ENCODE measurements at regions not wholly inside any gene's neighbourhood (a gene's known extent, or its start where the extent isn't known, plus 50 kb on each side); places are given as distances from the start of the nearest gene placed in this dataset.

DNA sequence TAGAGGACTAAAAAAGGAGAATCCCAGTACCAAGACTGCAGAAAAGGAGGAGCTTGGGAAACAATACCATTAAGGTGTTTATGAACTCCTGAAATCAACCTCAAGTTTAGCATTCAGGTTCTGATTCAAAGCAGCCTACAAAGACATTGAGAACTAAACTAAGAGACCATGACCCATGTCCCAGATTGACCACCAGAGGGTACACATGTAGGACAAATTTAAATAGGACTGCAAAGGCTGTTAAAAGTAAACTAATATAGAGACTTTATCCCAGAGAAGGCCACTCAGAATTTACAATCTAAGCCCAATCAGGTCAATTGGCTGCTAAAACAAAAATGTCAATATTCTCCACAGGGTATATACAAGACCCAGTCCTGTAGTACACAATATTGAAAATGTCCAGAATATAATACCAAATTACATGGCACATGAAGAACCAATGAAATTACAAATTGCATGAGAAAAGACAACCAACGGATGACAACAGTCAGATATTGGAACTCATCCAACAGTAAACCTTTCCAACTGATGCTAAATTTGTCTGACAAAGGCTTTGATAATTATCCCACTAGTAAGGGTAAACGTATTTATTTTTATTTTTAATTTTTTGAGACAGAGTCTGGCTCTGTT lies 682.4 kb downstream of the UQCRFS1 start:
- H4K8ac ChIP-seq (replicated peaks; ENCODE audit: insufficient read length, low read depth, low read length): no peak overlapping the region
- no peaks in the 10 kb centered on the region for H3K23me2 ChIP-seq (ENCODE audit: insufficient read length, low read depth, low read length, poor library complexity, severe bottlenecking)
- H3K27ac Mint-ChIP-seq: no peak overlapping the region
- peaks cover 3 to 8% of the 10 kb centered on the region in 2 experiments; a peak in 4 of 5 replicates for H3K9me3 Mint-ChIP-seq
- no peak overlapping the region for H3K23ac ChIP-seq (ENCODE audit: insufficient read length, low read depth, low read length)
- no peaks in the 10 kb centered on the region for H3K27me3 Mint-ChIP-seq (ENCODE audit: low read depth)
- peak; percentile 37; the same call in 1 of the 3 replicates for TF ChIP-seq CTCF (conservative IDR thresholded peaks at IDR 0.05)
- H3K9ac ChIP-seq (ENCODE audit: extremely low read depth, insufficient read length, low read length): no peak overlapping the region
- no peak overlapping the region for H3K4ac ChIP-seq (ENCODE audit: low read depth, low read length)
- no peaks in the 10 kb centered on the region for H4K20me1 ChIP-seq (ENCODE audit: control insufficient read depth, insufficient read depth, insufficient read length)
- no peak overlapping the region for H3K56ac ChIP-seq (ENCODE audit: insufficient read length, low read depth, low read length)
- WGBS (ENCODE audit: extremely low coverage, insufficient read length, low lambda C conversion rate): no CpG with 5 or more reads among the region's 2 CpGs
- DNase-seq: no peak
- H3K79me1 ChIP-seq (ENCODE audit: insufficient read depth, low read depth, low read length, poor library complexity, severe bottlenecking): no peaks in the 10 kb centered on the region
- no peak overlapping the region for H4K5ac ChIP-seq (ENCODE audit: insufficient read length, low read depth, low read length)
- peaks cover 0 to 9% (median 2%) of the 10 kb centered on the region in 3 experiments; a peak in 5 of 7 replicates for H3K36me3 Mint-ChIP-seq (ENCODE audit: insufficient read depth in 1 of 3, low read depth in 3 of 3)
- no peak overlapping the region for H3K18ac ChIP-seq (ENCODE audit: insufficient read length, low read depth, low read length)
- H2BK120ac ChIP-seq (ENCODE audit: low read depth, low read length, poor library complexity, severe bottlenecking): no peak overlapping the region
- no peak overlapping the region for H2BK15ac ChIP-seq (ENCODE audit: low read depth, low read length)
- no peak overlapping the region for H3K4me2 ChIP-seq (ENCODE audit: insufficient read depth, insufficient read length, low read length)
- peaks cover 0 to 11% of the 10 kb centered on the region in 2 experiments; a peak in 2 of 4 replicates for H3K4me1 Mint-ChIP-seq
- no peak overlapping the region for H2BK5ac ChIP-seq (ENCODE audit: insufficient read length, low read length)
- no peak overlapping the region for H2BK12ac ChIP-seq (ENCODE audit: insufficient read length, low read depth, low read length)
- no peaks in the 10 kb centered on the region for H3K79me2 ChIP-seq (ENCODE audit: insufficient read depth, low read length)
- H3T11ph ChIP-seq (ENCODE audit: low read length): no peak overlapping the region
- no peak overlapping the region for H3K14ac ChIP-seq (ENCODE audit: insufficient read depth, low read length)
- H3K9me3 ChIP-seq (ENCODE audit: control insufficient read depth, low read depth, low read length): no peaks in the 10 kb centered on the region
- no peak overlapping the region for H3K4me3 Mint-ChIP-seq
- H3K4me1 ChIP-seq (ENCODE audit: insufficient read depth, low read length): no peaks in the 10 kb centered on the region
- no peak overlapping the region for H2BK20ac ChIP-seq (ENCODE audit: low read depth, low read length, poor library complexity, severe bottlenecking)
- no peak overlapping the region for H2AK5ac ChIP-seq (ENCODE audit: insufficient read length, low read length)
- no peak overlapping the region for H2AFZ ChIP-seq (ENCODE audit: low read length)
- no peaks in the 10 kb centered on the region for H3K27me3 ChIP-seq (ENCODE audit: insufficient read depth, low read length)
- H4K91ac ChIP-seq (ENCODE audit: insufficient read length, low read depth, low read length): no peak overlapping the region
- no peak overlapping the region for H3K27ac ChIP-seq (ENCODE audit: insufficient read length, low read depth, low read length)
